ENCODE measurements at regions not wholly inside any gene's neighbourhood (a gene's known extent, or its start where the extent isn't known, plus 50 kb on each side); places are given as distances from the start of the nearest gene placed in this dataset.

- TF ChIP-seq CTCF (IDR thresholded peaks at IDR 0.05), result no peak
These were observed 431.3 kb upstream of the MYT1L start for GRCh38 chr2:2762166-2762908.

GRCh38 chr2:2758793-2759367 lies 427.8 kb upstream of the MYT1L start:
- H3K4me3 Mint-ChIP-seq (ENCODE audit: unreplicated experiment), result no peak overlapping the region
- no peaks in the 10 kb centered on the region for H3K36me3 Mint-ChIP-seq (ENCODE audit: low read depth)
- no peak for DNase-seq (ENCODE audit: low spot score)
- H3K9me3 Mint-ChIP-seq (ENCODE audit: low read depth), result peaks cover 14% of the 10 kb centered on the region
- peaks cover 3% of the 10 kb centered on the region for H3K27me3 Mint-ChIP-seq (ENCODE audit: low read depth)
- TF ChIP-seq CTCF (IDR thresholded peaks at IDR 0.05), result no peak
- H3K4me1 Mint-ChIP-seq (ENCODE audit: low read depth), result no peaks in the 10 kb centered on the region
- H3K27ac Mint-ChIP-seq (ENCODE audit: unreplicated experiment), result no peak overlapping the region

More at GRCh38 chr2:2762166-2762908, 431.3 kb upstream of the MYT1L start:
- peaks cover 8% of the 10 kb centered on the region for H3K9me3 Mint-ChIP-seq (ENCODE audit: low read depth)
- DNase-seq (ENCODE audit: low spot score), result no peak
- H3K27ac Mint-ChIP-seq (ENCODE audit: unreplicated experiment), result no peak overlapping the region
- H3K4me1 Mint-ChIP-seq (ENCODE audit: low read depth), result no peaks in the 10 kb centered on the region
- H3K4me3 Mint-ChIP-seq (ENCODE audit: unreplicated experiment), result no peak overlapping the region
- H3K36me3 Mint-ChIP-seq (ENCODE audit: low read depth), result no peaks in the 10 kb centered on the region
- H3K27me3 Mint-ChIP-seq (ENCODE audit: low read depth), result peaks cover 3% of the 10 kb centered on the region

- Mint-ChIP-seq H3K36me3 (ENCODE audit: low read depth) (no peaks in the 10 kb centered on the region), H3K4me3 (ENCODE audit: unreplicated experiment) (no peak overlapping the region), H3K9me3 (ENCODE audit: low read depth) (peaks cover 21% of the 10 kb centered on the region), H3K27me3 (ENCODE audit: low read depth) (peaks cover 3% of the 10 kb centered on the region), H3K27ac (ENCODE audit: unreplicated experiment) (no peak overlapping the region), H3K4me1 (ENCODE audit: low read depth) (no peaks in the 10 kb centered on the region)
- DNase-seq (ENCODE audit: low spot score), result no peak
- no peak for TF ChIP-seq CTCF (IDR thresholded peaks at IDR 0.05)
These were observed 426.7 kb upstream of the MYT1L start for GRCh38 chr2:2757764-2758163.

- no peak for DNase-seq (ENCODE audit: low spot score)
- Mint-ChIP-seq H3K27me3 (ENCODE audit: low read depth) (peaks cover 3% of the 10 kb centered on the region), H3K27ac (ENCODE audit: unreplicated experiment) (no peak overlapping the region), H3K9me3 (ENCODE audit: low read depth) (peaks cover 21% of the 10 kb centered on the region), H3K36me3 (ENCODE audit: low read depth) (no peaks in the 10 kb centered on the region), H3K4me3 (ENCODE audit: unreplicated experiment) (no peak overlapping the region), H3K4me1 (ENCODE audit: low read depth) (no peaks in the 10 kb centered on the region)
- no peak for TF ChIP-seq CTCF (IDR thresholded peaks at IDR 0.05)
These were observed 425.8 kb upstream of the MYT1L start for GRCh38 chr2:2756886-2757285.

GRCh38 chr2:2755990-2756389 lies 424.9 kb upstream of the MYT1L start:
- H3K27ac Mint-ChIP-seq (ENCODE audit: unreplicated experiment), result no peak overlapping the region
- H3K4me3 Mint-ChIP-seq (ENCODE audit: unreplicated experiment), result no peak overlapping the region
- no peak for TF ChIP-seq CTCF (IDR thresholded peaks at IDR 0.05)
- DNase-seq (ENCODE audit: low spot score), result no peak
- H3K4me1 Mint-ChIP-seq (ENCODE audit: low read depth), result no peaks in the 10 kb centered on the region
- H3K36me3 Mint-ChIP-seq (ENCODE audit: low read depth), result no peaks in the 10 kb centered on the region
- H3K27me3 Mint-ChIP-seq (ENCODE audit: low read depth), result peaks cover 3% of the 10 kb centered on the region
- peaks cover 21% of the 10 kb centered on the region for H3K9me3 Mint-ChIP-seq (ENCODE audit: low read depth)

Measured in chondrocyte (in vitro differentiated cells).